Activated T-cell treated with anti-CD3 and anti-CD28 coated beads, Interleukin-2, amount 50 U/mL, for 48 hours (primary cell): ENCODE measurements at regions not wholly inside any gene's neighbourhood (a gene's known extent, or its start where the extent isn't known, plus 50 kb on each side); places are given as distances from the start of the nearest gene placed in this dataset.
"Not testable (repeated sequence)": the region's sequence is repeated elsewhere in the genome, so short reads cannot be mapped to it uniquely, and the experiment has no call there.

Source experiments
- DNase-seq, 2 experiments: peaks; one replicate each; pipeline ENCODE4 v3.0.0-alpha.2; 2020

DNA sequence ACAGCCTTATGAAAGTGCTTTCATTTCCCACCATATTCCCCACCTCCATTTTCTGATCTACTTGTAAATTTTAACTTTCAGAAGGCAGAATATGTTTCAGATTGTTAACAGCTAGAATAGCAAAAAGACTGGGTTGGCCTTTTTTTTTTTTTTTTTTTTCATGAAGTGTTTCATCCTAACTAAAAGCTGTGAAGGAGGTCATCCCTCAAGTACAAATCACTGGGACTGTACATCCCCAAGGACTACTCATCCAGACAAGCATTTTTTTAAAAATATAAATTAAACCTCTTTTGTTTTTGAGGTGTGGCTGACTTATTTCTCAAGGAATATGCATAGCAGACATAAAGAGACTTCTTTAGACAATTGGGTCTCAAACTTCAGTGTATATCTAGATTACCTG is 542.1 kb upstream of the TUSC1 start:
- DNase-seq, result no peak

DNA sequence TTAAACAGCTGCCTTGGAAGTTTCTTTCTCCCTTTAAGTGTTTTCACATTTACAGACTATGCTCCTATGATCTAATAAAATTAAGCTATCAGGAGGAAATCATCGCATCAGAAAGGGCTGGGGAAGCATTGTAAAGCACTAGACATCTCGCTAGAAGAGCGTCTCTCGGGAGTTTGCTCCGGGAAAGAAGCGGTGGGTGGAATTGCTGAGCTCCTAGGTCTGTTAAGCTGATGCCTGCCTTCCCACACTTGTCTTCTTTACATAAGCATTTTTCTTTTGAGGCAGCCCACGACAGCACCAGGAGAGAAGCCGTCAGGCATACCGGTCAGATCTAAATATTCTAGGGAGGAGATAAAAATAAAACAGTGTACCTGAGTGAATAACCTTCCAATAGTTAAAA is 541.7 kb upstream of the TUSC1 start:
- no peak for DNase-seq

DNA sequence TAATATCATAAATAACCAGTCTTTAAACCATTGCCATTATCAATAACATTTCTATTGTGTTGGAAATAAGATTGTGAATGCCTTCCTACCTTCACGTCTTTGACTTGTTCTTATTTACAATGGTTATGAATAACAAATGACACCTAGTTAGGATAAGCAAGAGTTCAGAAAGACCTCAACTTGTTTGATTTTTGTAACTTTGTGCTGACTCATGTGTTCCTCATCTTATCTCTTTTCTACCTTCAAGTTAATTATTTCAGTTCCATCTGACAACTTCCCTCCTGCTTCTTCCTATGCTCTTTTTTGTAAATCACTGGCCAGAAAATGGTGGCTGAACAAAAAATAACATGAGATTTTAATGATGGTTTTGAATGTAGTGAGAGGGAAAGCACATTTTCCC is 538.5 kb upstream of the TUSC1 start:
- no peak for DNase-seq

DNA sequence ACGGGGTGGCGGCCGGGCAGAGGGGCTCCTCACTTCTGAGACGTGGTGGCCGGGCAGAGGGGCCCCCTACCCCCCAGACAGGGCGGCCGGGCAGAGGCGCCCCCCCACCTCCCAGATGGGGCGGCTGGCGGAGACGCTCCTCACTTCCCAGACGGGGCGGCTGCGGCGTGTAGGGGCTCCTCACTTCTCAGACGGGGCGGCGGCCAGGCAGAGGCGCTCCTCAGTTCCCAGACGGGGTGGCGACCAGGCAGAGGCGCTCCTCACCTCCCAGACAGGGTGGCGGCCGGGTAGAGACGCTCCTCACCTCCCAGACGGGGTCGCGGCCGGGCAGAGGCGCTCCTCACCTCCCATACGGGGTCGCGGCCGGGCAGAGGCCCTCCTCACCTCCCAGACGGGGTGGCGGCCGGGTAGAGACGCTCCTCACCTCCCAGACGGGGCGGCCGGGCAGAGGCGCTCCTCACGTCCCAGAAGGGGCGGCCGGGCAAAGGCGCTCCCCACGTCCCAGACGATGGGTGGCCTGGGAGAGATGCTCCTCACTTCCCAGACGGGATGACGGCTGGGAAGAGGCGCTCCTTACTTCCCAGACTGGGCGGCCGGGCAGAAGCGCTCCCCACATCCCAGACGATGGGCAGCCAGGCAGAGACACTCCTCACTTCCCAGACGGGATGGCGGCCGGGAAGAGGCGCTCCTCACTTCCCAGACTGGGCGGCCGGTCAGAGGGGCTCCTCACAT is 536.6 kb upstream of the TUSC1 start:
- DNase-seq, result not testable (repeated sequence)

DNA sequence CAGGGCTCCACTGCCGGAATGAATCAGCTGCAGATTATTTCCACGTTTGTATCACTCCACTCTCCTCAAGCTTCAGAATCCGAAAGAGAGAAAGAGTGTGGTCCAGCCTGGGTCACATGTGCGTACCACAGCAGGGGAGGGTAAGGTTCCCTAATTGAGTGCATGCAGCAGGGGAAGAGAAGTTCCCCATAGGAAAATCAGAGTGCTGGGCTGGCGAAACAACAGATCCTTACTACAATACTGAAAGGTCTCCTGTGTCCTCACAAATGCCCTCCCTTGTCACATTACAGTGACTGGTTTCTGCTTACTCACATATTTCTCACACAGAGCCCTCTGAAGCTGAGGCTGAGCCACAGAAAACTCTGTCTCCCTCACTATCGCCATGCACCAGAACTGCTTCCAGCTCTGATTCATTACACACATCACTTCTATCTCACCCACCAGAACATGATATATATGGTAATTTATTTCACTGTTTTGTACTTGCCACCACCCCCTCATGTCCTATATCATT is 532.2 kb upstream of the TUSC1 start:
- no peak for DNase-seq

DNA sequence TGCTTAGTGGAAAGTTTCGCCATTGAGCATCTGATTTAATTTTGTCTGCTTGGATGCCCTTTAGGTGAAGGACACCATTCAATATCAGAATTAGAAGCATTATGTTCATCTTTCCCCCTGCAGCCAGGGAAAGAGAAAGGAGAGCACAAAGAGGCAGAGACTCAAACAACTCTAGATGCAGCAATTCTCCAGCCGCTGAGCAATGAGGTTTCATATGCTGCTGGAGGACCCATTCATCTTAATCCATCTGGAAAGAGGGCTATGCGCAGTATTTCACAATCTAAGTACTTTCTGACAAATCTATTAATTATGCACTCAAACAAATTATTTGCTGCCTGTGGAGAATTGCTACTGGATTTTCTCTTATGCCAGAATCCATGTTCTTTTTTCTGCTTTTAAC is 527.0 kb upstream of the TUSC1 start:
- DNase-seq, result no peak

DNA sequence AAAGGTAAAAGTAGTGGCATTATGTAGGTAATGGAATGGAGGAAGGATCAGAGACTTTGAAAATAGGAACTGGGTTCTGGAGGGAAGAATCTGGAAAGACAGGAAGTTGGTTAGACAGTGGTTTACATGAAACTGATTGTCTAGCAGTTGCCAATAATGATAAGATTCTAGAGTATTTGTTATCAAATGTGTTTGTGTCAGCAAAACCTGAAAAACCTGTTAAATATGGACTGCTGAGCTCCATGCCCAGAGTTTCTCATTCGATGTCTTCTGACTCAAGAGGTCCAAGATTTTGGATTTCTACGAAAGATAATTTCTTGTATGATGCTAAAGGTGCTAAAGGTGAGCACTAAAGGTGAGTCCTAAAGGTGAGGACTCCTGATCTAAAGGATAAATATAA is 515.0 kb upstream of the TUSC1 start:
- no peak for DNase-seq

DNA sequence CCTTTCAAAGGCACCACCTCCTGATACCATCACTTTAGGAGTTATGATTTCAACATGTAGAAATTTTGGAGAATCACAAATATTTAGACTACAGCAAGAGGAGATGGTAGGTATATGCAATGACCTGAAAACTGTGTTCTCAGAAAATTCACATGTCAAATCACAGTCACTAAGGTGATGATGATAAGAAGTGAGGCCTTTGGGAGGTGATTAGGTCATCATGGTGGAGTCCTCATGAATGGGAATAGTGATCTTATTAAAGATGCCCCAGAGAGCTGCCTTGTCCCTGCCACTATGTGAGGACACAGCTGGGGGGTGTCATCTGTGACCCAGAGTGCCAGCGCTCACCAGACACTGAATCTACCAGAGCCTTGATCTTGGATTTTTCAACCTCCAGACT is 513.5 kb upstream of the TUSC1 start:
- no peak for DNase-seq

DNA sequence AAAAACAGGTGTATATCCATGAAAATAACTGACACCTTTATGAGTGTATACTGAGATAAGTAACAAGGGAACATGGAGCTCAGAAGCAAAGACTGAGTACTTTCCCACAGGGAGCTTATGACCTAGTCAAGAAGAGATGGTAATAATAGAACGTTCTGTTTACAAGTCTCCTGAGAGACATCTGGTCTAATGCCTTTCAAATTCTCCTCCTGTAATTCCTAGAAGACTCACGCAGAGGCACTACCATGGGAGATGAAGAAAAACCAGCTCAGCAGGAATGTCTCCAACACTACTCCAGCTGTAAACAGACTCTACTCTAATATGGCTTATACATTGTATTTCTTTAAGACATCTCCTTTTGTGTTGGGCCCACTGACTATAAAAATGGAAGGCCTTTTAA is 503.6 kb upstream of the TUSC1 start:
- DNase-seq, result no peak

DNA sequence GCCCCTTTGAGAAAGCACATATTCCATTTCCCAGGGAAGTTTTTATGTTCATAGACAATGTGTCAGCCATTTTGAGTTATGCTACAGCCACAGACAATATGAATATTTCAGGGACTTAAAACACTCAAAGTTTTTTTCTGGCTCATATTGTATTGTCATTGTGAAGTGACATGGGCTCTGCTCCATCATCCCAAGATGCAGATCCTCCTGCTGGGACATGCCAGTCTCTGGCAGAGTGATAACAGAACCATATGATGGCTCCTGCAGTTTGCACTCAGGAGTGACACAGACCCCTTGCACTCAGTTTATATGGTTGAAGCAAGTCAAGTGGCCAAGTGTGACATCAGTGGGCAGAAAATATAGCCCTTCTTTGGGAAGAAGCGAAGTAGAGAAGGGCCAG is 498.4 kb upstream of the TUSC1 start:
- DNase-seq, result no peak

DNA sequence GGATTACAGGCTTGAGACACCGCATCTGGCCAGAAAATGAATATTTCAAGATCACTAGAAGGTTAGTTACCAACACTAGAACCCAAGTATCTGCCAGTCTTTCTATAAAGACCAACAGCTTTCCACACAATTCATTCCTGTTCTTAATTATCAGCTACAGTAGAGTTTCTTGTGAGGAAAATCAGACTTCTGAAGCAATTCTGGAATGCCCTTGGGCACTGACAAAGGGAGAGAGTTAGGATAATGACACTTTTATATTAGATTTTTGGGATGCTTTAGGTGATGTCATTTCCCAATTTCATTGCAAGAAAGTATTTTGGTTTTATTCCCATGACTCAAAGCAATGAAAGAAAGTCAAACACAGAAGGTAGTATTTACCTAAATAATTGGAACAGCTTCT is 497.0 kb upstream of the TUSC1 start:
- no peak for DNase-seq

DNA sequence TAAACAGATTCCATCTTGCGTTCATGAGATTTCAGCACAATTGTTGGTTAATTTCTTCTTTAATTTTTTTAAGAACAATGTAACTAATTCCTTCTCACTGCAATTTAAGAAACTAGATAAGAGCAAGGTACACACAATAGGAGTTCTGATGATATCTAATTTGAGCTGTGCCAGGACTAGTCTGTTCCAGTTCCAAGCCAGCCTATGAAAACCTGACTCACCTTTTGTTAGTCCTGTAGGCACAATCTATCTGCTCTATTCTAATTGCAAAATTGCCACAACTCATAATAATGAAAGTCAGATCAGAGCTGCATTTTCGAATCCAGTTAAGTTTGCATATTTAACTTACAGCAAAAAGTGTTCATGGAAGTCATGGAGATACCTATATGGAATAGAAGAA is 494.1 kb upstream of the TUSC1 start:
- no peak for DNase-seq

DNA sequence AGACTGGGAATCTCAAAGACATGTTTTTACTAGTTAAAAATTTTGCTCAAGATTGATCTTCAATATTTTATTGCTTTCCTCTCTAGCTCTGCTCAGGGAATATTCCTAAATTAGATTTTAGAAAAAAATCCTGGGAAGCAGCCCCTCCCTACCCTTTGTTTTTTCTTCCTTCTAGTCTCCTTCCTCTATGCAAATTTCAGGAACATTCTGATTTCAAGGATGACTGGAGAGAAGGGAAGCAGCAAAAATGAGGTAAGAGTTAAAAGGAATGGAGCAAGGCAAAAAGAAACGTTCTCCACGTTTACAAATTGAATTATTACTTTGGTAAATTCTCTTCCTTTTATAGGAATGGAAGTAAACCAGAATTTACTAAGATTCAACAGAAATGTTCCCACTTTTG is 493.4 kb upstream of the TUSC1 start:
- DNase-seq, result no peak

DNA sequence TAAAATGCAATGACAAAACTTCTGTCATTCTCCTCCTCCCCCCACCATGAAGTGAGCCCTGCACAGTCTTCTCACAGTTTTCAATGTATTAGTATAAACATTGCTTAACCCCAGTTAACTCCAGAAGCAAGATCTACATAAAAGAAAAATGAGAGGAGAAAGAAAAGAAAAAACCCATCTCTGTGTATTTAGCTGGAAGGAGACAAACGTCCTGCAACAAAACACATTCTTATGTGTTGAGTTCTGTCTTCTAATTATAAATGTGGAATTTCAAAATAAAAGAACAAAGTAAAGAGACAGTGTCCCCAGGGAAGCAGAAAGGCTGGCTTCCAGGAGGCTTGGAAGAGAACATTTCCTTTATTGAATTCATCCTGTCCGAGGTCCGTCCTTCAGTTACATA is 491.9 kb upstream of the TUSC1 start:
- DNase-seq, result no peak

DNA sequence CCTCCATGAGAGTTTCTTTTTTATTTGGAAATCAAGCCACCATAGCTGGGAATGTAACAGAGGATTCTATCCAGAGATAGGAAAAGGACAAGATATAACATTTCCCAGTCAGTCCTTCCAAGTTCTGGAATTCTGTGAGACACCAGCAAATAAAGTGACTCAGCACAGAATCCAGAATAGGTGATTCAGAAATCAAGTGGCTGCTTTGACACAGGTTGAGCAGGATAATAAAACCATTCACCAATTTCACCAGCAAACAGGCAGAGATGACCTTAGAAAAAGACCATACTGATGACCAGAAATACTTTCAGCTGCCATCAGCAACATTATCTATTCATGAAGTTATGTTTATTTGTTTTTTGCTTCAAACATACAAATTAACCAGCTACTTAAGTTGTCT is 491.5 kb upstream of the TUSC1 start:
- no peak for DNase-seq

DNA sequence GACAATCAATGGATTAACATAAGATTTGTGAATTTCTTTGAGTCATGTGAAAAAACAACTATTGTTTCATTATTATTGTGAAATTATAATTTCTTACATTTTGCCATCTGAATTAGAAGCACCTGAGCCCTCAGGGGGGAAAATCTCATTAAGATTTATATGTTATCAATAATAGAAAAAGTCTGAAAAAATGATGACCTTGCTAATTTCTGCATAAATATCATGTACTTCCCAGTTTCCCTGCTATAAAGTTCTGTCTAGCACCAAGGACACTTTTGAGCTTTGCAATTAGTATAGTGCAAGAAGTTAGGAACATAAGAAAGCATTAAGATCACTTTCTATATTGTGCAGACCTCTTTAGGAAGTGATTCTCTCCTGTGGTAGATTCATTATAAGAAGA is 488.3 kb upstream of the TUSC1 start:
- DNase-seq, result no peak

DNA sequence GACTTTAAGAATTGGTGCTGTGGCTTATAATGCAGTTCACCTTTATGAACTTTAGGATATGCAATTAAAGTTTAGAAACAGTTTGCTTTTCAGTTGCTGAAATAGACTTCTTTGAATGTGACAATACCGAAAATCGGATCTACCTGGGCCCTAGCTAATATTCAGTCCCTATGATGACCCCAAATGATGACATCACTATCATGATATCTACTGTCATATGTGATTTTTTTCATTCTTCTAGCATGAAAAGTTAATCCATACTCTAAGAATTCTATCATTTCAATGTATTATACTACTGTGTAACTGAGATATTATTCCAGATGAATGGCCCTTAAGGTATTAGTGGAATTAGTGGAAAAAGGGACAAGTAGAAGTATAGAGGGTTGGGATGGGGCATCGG is 487.2 kb upstream of the TUSC1 start:
- no peak for DNase-seq

DNA sequence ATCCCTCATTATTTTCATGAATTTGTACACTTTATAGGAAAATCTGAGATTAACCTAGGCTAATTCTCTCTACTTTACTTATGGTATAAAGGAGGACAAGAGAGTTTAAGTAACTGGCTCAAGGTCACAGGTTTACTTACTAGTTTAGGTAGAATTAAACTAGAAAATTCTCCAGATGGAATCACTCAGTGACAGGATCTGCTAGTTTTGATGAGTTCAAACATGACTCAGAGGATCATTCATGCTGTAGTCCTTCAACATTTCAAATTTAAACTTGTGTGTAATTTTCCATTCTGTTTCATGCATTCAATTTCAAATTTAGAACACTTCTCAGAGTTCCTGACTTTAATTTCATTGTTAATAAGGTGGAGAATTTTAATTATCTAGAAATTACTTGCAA is 485.7 kb upstream of the TUSC1 start:
- DNase-seq, result no peak

DNA sequence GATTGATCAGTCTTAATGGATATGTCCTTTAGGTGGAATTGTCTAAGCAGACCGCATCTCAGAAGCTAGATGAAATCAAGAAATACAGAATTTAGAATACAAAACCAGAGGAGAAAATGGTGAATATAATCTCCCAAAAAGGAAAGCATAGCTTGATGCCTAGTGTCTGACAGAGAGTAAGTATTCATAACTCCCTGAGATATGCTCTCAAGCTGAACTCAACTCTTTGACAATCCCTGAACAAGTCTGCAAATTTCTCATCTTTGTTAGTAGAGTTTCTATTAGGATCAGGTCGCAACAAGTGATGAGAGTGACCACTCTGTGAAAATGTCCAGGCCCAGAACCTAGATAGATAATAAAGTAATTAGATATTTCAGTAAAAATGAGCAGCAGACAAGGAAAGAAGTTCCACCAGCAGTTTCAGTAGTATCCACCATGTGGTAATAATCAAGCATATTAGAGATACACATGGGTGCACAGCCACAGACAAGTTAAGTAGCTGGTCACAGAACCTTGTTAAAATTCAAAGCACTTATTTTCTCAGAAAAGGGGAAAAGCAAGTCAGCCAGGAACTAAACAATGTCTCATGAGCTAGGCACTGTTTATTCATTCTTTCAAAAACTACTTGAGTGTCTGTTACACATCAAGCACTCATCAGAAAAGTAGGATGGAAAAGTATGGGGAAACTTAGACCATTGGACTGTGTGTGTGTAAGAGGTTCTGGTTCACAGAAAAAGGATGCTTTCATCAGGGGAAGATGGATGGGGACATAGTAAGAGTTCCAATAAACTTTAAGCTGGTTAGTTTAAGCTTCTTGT is 481.5 kb upstream of the TUSC1 start:
- DNase-seq, result no peak

DNA sequence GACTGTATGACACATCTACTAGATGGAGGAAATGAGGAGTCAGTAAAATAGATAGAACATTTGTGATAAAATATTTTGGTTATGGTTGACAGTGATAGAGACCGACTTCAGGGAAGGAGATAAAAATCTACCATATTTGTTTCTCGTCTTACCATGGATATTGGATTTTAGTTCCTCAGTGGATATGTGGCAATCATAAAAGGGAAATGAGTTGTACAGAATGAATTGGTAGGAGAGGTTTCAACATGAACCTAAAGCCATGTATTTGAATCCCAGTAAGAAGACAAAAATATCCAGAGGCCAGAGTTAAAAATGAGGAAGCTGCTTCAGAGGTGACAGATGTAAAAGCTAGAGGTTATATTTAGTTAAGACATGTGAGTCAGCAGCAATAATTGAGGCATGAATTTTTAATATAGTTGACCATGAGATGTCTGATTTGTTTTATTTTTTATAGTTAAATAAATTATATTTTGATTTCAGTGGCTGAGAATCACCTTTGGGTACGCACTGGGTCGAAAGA is 480.4 kb upstream of the TUSC1 start:
- no peak for DNase-seq

DNA sequence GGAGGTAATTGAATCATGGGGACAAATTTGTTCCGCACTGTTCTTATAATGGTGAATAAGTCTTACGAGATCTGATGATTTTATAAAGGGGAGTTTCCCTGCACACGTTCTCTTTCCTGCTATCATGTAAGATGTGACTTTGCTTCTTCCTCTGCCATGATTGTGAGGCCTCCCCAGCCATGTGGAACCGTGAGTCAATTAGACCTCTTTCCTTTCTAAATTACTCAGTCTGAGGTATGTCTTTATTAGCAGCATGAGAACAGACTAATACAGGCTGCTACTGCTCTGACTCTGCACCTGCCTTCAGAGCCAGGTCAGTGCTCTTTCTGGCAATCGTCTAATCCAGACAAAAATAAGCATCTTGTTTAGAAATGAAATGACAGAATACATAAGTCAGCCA is 479.2 kb upstream of the TUSC1 start:
- DNase-seq, result no peak

DNA sequence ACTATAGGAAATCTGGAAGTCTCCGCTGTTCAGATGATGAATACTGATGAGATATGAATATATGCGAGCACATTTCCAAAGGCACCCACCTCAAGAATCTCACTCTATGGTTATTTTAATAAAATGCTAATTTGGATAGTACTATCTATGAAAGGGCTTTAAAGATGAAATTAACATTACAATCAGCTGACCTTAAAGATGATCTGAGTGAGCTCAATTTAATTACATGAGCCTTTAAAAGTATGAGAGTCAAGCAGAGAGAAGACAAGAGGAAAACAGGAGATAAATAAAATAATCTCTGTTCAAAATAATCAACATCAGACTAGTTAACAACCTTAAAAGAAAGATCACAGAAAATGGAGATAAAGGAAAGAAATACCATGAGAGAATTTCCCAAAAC is 474.1 kb upstream of the TUSC1 start:
- no peak for DNase-seq

DNA sequence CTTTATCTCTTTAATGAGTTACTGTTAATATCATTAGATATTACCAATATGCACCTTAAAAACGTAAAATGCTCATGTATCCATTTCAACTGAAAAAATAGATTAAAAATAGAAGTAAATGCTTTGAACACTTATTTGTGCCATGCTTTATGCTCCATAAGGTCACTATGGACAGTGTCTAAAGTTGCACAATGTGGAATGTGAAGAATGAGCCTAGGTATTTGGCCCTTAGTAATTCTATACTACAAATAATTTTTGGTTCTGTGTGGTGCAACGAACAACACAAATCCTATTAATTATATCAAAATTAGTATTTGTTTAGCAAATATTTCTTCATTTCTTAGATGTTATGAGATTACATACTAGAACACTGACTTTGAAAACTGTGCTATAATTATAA is 469.9 kb upstream of the TUSC1 start:
- no peak for DNase-seq

DNA sequence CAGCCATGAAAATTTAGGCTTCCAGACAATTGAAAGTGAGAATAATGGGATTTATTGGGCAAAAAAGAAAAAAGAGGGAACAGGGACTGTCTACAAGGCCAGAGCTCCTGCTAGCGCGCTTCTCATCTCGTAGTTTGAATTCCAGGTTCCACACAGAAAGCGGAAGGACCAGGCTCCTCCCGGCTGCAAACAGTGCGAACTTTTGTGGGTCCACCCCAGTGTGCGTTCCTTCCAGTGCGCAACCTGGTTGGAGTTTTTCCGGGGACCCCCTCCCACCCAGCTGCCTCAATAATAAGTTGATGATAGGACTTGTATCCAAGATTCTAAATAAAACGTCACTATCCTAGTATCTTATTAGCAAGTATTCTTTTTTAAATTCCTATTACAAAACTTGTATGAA is 467.7 kb upstream of the TUSC1 start:
- DNase-seq, result no peak
